ENCODE measurements at regions not wholly inside any gene's neighbourhood (a gene's known extent, or its start where the extent isn't known, plus 50 kb on each side); places are given as distances from the start of the nearest gene placed in this dataset.
"Not testable (repeated sequence)": the region's sequence is repeated elsewhere in the genome, so short reads cannot be mapped to it uniquely, and the experiment has no call there.

DNA sequence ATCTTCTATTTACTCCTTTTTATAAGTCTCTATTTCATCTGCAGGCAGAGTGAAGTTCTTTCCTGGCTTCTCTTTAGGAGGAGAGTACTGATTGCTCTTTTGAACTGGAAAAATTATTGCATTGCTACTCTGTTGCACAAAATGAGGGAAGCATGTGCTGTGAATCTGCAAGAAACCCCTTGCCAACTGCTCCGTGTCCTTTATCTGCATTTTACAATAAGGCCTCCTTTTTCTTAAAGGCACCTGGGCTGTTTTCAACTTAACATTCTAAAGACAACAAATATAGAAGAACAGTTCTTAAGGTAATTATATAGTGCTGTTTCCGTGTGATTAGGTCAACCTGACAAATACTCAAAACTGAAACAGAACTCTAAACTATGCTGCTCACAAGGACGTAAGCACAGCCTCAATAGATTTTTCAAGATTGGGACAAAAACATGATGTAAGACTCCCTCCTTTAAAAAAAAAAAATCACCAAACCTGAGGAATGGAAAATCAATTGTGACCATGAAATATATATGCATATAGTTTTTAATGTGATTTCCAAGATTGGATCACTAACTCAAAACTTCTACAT is 716.6 kb upstream of the INTU start:
- FAIRE-seq: no peak
- DNase-seq (ENCODE audit: insufficient read length, low spot score): no peak

- FAIRE-seq (no peak), DNase-seq (ENCODE audit: insufficient read length, low spot score) (no peak)
These were observed 716.1 kb upstream of the INTU start for GRCh38 chr4:126916626-126917140.

DNA sequence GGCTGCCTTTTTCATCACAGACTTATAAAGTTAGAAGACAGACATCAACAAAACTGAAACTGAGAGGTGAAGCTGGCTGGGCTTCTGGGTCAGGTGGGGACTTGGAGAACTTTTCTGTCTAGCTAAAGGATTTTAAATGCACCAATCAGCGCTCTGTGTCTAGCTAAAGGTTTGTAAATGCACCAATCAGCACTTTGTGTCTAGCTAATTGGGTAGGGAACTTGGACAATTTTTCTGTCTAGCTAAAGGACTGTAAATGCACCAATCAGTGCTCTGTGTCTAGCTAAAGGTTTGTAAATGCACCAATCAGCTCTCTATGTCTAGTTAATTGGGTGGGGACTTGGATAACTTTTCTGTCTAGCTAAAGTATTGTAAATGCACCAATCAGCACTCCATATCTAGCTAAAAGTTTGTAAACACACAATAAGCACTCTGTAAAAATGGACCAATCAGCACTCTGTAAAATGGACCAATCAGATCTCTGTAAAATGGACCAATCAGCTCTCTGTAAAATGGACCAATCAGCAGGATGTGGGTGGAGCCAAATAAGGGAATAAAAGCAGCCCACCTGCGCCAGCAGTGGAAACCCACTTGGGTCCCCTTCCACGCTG is 710.3 kb upstream of the INTU start:
- not testable (repeated sequence) for FAIRE-seq; DNase-seq (ENCODE audit: insufficient read length, low spot score)

GRCh38 chr4:126924237-126924636 is 708.5 kb upstream of the INTU start:
- DNase-seq (ENCODE audit: insufficient read length, low spot score) (no peak), FAIRE-seq (no peak)

- FAIRE-seq; DNase-seq (ENCODE audit: insufficient read length, low spot score): not testable (repeated sequence)
These were observed 702.7 kb upstream of the INTU start for GRCh38 chr4:126930059-126930458.

- DNase-seq (ENCODE audit: insufficient read length, low spot score) (no peak), FAIRE-seq (no peak)
These were observed 697.0 kb upstream of the INTU start for GRCh38 chr4:126935801-126936200.

GRCh38 chr4:126937342-126937741 is 695.4 kb upstream of the INTU start:
- FAIRE-seq: no peak
- no peak for DNase-seq (ENCODE audit: insufficient read length, low spot score)

DNA sequence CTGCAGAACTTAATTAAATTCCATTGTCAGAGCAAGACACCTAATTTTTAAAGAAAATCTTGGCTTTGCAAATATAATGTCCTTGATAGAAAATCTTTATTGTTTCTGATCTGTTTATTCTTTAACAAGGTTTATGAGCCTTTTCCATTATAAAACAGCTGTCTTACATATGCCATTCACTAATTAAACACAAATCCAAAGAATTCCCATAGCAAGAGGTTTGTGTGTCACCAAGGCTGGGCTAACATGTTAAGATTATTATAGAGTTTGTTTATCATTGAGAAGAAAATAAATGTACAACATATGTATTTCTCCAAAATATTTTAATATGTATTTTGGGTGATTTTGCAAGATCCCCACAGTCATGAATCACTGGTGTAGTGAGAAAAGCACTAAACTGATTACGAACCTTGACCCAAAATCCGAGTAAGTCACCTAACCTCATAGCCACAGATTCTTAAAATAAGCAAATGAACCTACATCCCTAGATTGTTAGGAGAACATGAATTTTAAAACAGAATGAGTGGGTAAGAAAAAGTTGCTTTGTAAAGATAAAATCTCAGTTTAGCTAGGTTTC is 694.8 kb upstream of the INTU start:
- no peak for FAIRE-seq
- no peak for DNase-seq (ENCODE audit: insufficient read length, low spot score)

- FAIRE-seq (no peak), DNase-seq (ENCODE audit: insufficient read length, low spot score) (no peak)
These were observed 693.4 kb upstream of the INTU start for GRCh38 chr4:126939401-126939800.

DNA sequence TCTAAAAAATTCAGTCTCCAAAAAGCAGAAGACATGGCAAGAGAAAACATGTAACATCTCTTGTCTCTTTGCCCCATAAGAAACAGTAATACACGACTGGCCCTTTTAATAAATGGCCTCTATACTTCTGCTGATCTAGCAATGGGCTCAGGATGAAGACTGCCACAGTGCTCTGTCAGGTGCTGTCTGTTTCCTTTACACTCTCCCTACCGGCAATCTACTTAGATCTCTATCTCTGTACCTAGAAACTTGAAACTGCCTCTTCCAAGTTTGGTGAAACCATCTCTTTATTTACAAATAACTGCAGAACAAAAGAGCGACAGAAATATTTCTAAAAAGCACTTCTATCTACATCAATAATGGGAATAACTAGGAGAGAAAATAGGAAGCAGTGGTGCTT is 685.2 kb upstream of the INTU start:
- no peak for DNase-seq (ENCODE audit: insufficient read length, low spot score)
- FAIRE-seq: no peak

DNA sequence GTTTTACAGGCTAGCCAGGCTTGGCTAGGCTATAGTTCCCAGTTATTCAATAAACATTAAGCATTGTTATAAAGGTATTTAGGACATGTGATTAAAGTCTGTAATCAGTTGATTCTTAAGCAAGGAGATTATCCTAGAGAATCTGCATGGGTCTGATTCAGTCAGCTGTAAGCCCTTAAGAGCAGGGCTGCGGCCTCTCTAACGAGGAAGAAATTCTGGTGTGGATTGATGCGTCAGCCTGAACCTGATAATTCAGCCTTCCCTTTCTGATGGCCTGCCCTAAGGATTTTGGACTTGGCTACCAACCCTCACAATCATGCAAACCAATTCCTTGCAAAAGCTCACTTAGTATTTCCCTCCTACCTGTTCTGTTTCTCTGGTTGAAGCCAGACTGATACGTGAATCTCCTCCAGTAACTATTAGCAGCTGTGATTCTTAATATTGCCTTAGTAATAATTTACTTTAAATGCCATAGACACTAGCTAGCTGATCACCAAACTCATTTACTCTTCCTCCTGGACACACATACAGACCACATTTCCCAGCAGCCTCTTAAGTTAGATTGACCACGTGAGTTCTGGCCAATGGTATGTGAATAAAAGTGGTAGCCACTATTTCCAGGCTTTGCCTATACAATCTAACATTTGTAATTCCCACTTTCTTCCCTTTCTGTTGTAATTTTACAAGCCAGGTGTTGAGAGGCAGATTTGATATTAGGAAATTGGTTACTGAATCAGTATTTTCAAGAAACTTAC is 678.0 kb upstream of the INTU start:
- FAIRE-seq: no peak

GRCh38 chr4:126955292-126956183 is 677.2 kb upstream of the INTU start:
- FAIRE-seq (no peak), DNase-seq (ENCODE audit: insufficient read length, low spot score) (no peak)

More for the DNA sequence above, 678.0 kb upstream of the INTU start:
- DNase-seq (ENCODE audit: insufficient read length, low spot score): no peak

DNA sequence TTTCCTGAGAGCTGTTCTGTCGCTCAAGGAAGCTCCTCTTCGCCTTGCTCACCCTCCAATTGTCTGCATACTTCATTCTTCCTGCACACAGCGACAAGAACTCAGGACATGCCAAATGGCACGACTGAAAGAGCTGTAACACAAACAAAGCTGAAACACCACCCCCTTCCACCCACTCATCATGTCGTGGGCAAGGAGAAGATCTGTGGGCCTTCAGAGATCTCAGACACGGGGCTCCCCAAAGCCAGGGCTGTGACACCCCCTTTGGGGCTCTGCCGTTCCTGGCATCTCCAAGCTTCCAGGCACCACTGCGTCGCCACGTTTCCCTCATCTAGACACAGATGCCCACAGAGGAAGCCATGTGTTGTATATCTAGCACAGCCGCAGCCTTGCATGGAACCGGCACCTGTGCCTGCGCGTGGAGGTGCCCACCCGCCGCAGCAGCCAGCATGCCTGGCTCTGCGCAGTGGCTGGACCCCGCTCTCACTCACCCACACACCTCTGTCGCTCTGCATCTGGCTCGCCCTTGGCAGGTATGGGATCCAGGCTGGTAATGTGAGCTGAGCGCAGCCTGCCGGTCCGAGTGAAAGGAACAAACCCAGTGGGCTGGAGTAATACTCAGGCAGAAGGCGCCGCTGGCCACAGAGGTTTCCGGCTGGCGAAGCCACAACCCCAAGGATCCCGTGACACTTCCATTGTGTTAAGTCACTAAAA is 676.4 kb upstream of the INTU start:
- DNase-seq (ENCODE audit: insufficient read length, low spot score): no peak
- FAIRE-seq: peak; percentile 49

DNA sequence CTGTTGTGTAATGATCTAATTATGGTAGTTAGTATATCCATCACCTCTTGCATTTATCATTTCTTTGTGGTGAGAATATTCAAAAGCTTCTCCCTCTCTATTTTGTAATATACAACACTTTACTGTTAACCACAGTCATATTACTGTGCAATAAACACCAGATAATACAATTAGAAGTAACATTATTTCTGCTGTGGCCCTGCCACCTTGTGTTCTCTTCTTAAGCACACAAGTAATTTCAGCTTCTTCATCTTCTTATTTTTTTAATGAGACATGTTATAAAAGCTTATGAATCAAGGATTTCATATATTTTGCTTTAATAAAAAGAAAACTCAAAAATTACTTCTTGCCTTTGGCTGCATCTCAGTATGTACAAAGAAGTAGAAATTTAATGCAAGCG is 675.2 kb upstream of the INTU start:
- no peak for FAIRE-seq
- DNase-seq (ENCODE audit: insufficient read length, low spot score): no peak

- DNase-seq (ENCODE audit: insufficient read length, low spot score) (no peak), FAIRE-seq (no peak)
These were observed 674.8 kb upstream of the INTU start for GRCh38 chr4:126957987-126958386.

GRCh38 chr4:126958482-126958881 is 674.3 kb upstream of the INTU start:
- FAIRE-seq: no peak

GRCh38 chr4:126959056-126959745 is 673.6 kb upstream of the INTU start:
- DNase-seq (ENCODE audit: insufficient read length, low spot score) (no peak), FAIRE-seq (no peak)

More at GRCh38 chr4:126958482-126958881, 674.3 kb upstream of the INTU start:
- DNase-seq (ENCODE audit: insufficient read length, low spot score): no peak

- DNase-seq (ENCODE audit: insufficient read length, low spot score) (no peak), FAIRE-seq (no peak)
These were observed 672.0 kb upstream of the INTU start for GRCh38 chr4:126960760-126961159.

GRCh38 chr4:126961661-126962060 is 671.1 kb upstream of the INTU start:
- no peak for DNase-seq (ENCODE audit: insufficient read length, low spot score)
- FAIRE-seq: no peak

Measured in HTR-8/SVneo (cell line).